OCI-LY7 (cell line): ENCODE measurements at regions not wholly inside any gene's neighbourhood (a gene's known extent, or its start where the extent isn't known, plus 50 kb on each side); places are given as distances from the start of the nearest gene placed in this dataset.

Experiments used
- BruUV-seq: library from RNA; stranded (reverse); fragments of 400-500 nt; replicated peaks from 2 replicates; lab custom pipeline; 2021; lab: Mats Ljungman, UMichigan
- CTCF ChIA-PET: fragments of 300-600 bp; sonication (Branson Sonifier 250); formaldehyde crosslinking; loops from one replicate; lab custom pipeline; 2022; ENCODE audit warnings: antibody characterized with exemption; ENCODE audit not compliant: unreplicated experiment; lab: Charles Lee
- POLR2A ChIA-PET: fragments of 300-600 bp; sonication (Branson Sonifier 250); formaldehyde crosslinking; loops from one replicate; lab custom pipeline; 2022; ENCODE audit warnings: antibody characterized with exemption; lab: Charles Lee
- DNase-seq: peaks from one replicate; pipeline ENCODE4 v3.0.0-alpha.2; 2015; ENCODE audit warnings: low spot score
- H2AFZ ChIP-seq: fragments of 200-600 bp; sonication (generic), shearing (Covaris generic); 2 replicates; pipeline ENCODE4 v1.6.1; 2014; ENCODE audit warnings: mild to moderate bottlenecking, antibody characterized with exemption, low read length, moderate library complexity
- H3K27ac ChIP-seq: fragments of 200-600 bp; sonication (generic); 2 replicates; pipeline ENCODE4 v1.5.1; 2014; ENCODE audit warnings: mixed run types, low read depth, mild to moderate bottlenecking, moderate library complexity, low read length, inconsistent platforms; ENCODE audit not compliant: poor library complexity, severe bottlenecking
- H3K36me3 ChIP-seq: fragments of 200-600 bp; sonication (generic); 2 replicates; pipeline ENCODE4 v1.6.1; 2014; ENCODE audit warnings: mild to moderate bottlenecking, antibody characterized with exemption, low read length, moderate library complexity, mixed read lengths; ENCODE audit not compliant: insufficient read depth
- H3K4me1 ChIP-seq: fragments of 200-600 bp; sonication (generic); 2 replicates; pipeline ENCODE4 v1.5.1; 2014; ENCODE audit warnings: mild to moderate bottlenecking, low read length; ENCODE audit not compliant: insufficient read depth, poor library complexity, severe bottlenecking
- H3K4me2 ChIP-seq: fragments of 200-600 bp; sonication (generic); 2 replicates; pipeline ENCODE4 v1.6.1; 2014; ENCODE audit warnings: mild to moderate bottlenecking, low read length
- H3K4me3 ChIP-seq: fragments of 200-600 bp; sonication (generic); 2 replicates; pipeline ENCODE4 v1.5.1; 2014; ENCODE audit warnings: mild to moderate bottlenecking, low read depth, low read length; ENCODE audit not compliant: poor library complexity, severe bottlenecking
- H3K79me2 ChIP-seq: fragments of 200-600 bp; sonication (generic); 2 replicates; pipeline ENCODE4 v1.6.1; 2016; ENCODE audit warnings: low read depth, mild to moderate bottlenecking, low read length, moderate library complexity, mixed read lengths; ENCODE audit not compliant: insufficient read depth
- H3K9me2 ChIP-seq: fragments of 200-600 bp; sonication (generic); 2 replicates; pipeline ENCODE4 v1.6.1; 2016; ENCODE audit warnings: mild to moderate bottlenecking, low read length, mixed read lengths; ENCODE audit not compliant: insufficient read depth
- H3K9me3 ChIP-seq: fragments of 200-600 bp; sonication (generic); 2 replicates; pipeline ENCODE4 v1.6.1; 2014; ENCODE audit warnings: mild to moderate bottlenecking, mixed run types, low read length, mixed read lengths
- H4K20me1 ChIP-seq: fragments of 200-600 bp; sonication (generic); 2 replicates; pipeline ENCODE4 v1.6.1; 2014; ENCODE audit warnings: mild to moderate bottlenecking, antibody characterized with exemption, low read length, moderate library complexity, mixed read lengths; ENCODE audit not compliant: insufficient read depth
- EZH2phosphoT487 ChIP-seq: fragments of 200-600 bp; sonication (generic); IDR thresholded peaks from 2 replicates; pipeline ENCODE4 v1.6.1; 2018; ENCODE audit warnings: low read depth, borderline replicate concordance, mild to moderate bottlenecking, mixed run types, antibody characterized with exemption, low read length, moderate library complexity, mixed read lengths
- intact Hi-C: fragments of 100-400 bp; cut with micrococcal nuclease; formaldehyde crosslinking; loops from one replicate; pipeline ENCODE4 v1.10.0; 2022; ENCODE audit not compliant: unreplicated experiment
- TF ChIP-seq, protein P1 (sequence below): fragments of 200-600 bp; sonication (generic); conservative IDR thresholded peaks from 2 replicates; pipeline ENCODE4 v1.5.1; 2014; ENCODE audit warnings: mild to moderate bottlenecking, antibody characterized with exemption, low read length, moderate library complexity, mixed read lengths

DNA sequence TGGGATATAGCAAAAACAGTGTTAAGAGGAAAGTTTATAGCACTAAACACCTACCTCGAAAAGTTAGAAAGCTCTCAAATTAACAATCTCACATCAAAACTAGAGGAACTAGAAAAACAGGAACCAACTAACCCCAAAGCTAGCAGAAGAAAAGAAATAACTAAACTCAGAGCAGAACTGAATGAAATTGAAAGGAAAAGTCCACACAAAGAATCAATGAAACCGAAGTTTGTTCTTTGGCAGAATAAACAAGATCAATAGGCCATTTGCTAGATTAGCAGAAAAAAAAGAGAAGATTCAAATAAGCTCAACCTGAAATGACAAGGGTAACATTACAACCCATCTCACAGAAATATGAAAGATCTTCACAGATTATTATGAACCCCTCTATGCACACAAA lies 234.8 kb upstream of the ISL1 start:
- intact Hi-C loops, result no loop called here
- no TSS peak for BruUV-seq
- no peaks in the 10 kb centered on the region for H3K4me1 ChIP-seq
- no peak overlapping the region for H3K4me2 ChIP-seq
- TF ChIP-seq, protein P1, sequence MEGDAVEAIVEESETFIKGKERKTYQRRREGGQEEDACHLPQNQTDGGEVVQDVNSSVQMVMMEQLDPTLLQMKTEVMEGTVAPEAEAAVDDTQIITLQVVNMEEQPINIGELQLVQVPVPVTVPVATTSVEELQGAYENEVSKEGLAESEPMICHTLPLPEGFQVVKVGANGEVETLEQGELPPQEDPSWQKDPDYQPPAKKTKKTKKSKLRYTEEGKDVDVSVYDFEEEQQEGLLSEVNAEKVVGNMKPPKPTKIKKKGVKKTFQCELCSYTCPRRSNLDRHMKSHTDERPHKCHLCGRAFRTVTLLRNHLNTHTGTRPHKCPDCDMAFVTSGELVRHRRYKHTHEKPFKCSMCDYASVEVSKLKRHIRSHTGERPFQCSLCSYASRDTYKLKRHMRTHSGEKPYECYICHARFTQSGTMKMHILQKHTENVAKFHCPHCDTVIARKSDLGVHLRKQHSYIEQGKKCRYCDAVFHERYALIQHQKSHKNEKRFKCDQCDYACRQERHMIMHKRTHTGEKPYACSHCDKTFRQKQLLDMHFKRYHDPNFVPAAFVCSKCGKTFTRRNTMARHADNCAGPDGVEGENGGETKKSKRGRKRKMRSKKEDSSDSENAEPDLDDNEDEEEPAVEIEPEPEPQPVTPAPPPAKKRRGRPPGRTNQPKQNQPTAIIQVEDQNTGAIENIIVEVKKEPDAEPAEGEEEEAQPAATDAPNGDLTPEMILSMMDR, result no peak
- no peak for TF ChIP-seq EZH2phosphoT487
- CTCF ChIA-PET, result no interaction called here
- no peaks in the 10 kb centered on the region for H3K9me3 ChIP-seq
- H3K4me3 ChIP-seq, result no peak overlapping the region
- no peaks in the 10 kb centered on the region for H3K36me3 ChIP-seq
- H4K20me1 ChIP-seq, result no peaks in the 10 kb centered on the region
- H3K27ac ChIP-seq, result no peak overlapping the region
- H3K9me2 ChIP-seq, result no peaks in the 10 kb centered on the region; the same call in 1 of the 2 replicates
- no peaks in the 10 kb centered on the region for H3K79me2 ChIP-seq
- POLR2A ChIA-PET, result interaction anchor here (0.9 kb wide), 1 partner anchor 11 kb away, joined by 3 read pairs; no protein-coding TSS in a partner anchor
- no peak for DNase-seq
- no peak overlapping the region for H2AFZ ChIP-seq

DNA sequence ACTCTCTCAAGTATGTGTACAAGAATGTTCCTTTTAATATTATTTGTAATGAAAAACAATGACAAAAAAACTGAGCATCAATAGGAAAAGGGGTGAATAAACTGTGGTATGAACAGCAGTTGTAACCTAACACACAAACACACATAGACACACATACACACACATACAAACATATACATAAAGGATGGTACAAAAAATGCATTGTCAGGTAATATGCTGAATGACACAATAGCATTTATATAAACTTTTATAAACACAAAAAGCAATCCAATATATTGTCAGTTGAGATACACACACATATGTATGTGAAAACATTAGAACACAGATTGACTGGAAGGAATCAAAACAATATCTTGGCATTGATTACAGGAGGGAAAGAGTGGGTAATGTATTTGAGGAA lies 227.0 kb upstream of the ISL1 start:
- no peak overlapping the region for H3K4me2 ChIP-seq
- H3K9me3 ChIP-seq, result no peaks in the 10 kb centered on the region
- H3K4me1 ChIP-seq, result no peaks in the 10 kb centered on the region
- no peaks in the 10 kb centered on the region for H3K36me3 ChIP-seq
- BruUV-seq, result no TSS peak
- no peak overlapping the region for H3K4me3 ChIP-seq
- ChIA-PET CTCF (no interaction called here), POLR2A (no interaction called here)
- DNase-seq, result no peak
- H3K79me2 ChIP-seq, result no peaks in the 10 kb centered on the region
- TF ChIP-seq, protein P1, result no peak
- TF ChIP-seq EZH2phosphoT487, result no peak
- H3K9me2 ChIP-seq, result no peaks in the 10 kb centered on the region
- H3K27ac ChIP-seq, result no peak overlapping the region
- H4K20me1 ChIP-seq, result no peaks in the 10 kb centered on the region
- intact Hi-C loops, result no loop called here
- no peak overlapping the region for H2AFZ ChIP-seq

DNA sequence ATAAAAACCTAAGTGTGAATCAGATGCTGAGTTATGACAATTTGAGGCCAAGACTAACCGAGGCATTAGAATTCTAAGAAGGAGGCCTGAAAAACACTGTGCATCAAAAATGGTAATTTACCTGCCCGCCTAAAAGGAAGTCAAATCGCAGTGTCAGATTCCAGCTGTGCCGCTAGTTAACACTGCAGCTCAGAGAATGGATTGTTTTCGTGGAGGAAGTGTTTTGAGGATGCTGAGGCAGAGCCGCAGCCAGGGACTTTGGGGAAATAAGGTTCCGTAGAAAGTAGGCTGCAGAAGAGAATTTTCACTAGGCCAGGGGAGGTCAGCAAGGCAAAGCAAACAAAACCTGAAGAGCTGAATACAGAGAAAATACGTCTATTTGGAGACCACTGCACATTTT lies 226.4 kb upstream of the ISL1 start:
- Histone ChIP-seq H2AFZ (no peak overlapping the region), H3K9me2 (no peaks in the 10 kb centered on the region), H3K79me2 (no peaks in the 10 kb centered on the region), H3K4me1 (no peaks in the 10 kb centered on the region), H3K27ac (no peak overlapping the region), H3K4me2 (no peak overlapping the region), H4K20me1 (no peaks in the 10 kb centered on the region), H3K4me3 (no peak overlapping the region), H3K9me3 (no peaks in the 10 kb centered on the region), H3K36me3 (no peaks in the 10 kb centered on the region)
- intact Hi-C loops, result no loop called here
- POLR2A ChIA-PET, result interaction anchor here (0.6 kb wide), 1 partner anchor 360 kb away, joined by 3 read pairs; no protein-coding TSS in a partner anchor
- CTCF ChIA-PET, result no interaction called here
- TF ChIP-seq EZH2phosphoT487, result no peak
- TF ChIP-seq, protein P1, result no peak
- no peak for DNase-seq
- no TSS peak for BruUV-seq
